ENCODE measurements at regions not wholly inside any gene's neighbourhood (a gene's known extent, or its start where the extent isn't known, plus 50 kb on each side); places are given as distances from the start of the nearest gene placed in this dataset.

- DNase-seq: no peak
These were observed 196.9 kb upstream of the ANK2 start for GRCh38 chr4:112852601-112853000.

DNA sequence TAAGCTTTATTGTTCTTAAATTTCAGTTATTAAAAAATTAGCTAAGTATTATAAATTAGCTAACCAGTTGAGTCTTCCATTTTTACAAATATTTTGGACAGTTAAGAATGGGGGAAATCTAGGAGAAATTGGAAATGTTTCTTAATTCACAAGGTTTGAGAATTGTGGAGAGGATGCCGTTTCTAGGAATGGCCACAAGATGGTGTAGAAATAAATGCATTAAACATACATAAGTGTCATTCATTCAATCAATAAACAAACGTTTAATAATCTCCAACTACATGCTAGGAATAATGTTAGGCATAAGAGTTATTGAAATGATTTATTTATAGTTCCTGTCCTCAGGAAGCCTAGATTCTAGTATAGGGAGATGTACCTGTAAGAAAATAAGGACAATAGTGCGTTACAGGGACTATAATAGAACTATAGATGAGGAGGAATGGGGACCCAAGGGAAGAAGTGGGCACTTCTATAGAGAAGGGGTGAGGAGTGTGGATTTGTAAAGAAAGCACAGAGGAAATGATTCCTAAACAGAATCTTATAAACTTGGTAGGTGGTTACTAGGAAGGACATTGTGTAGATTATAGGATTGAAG is 195.7 kb upstream of the ANK2 start:
- no peak for DNase-seq

DNA sequence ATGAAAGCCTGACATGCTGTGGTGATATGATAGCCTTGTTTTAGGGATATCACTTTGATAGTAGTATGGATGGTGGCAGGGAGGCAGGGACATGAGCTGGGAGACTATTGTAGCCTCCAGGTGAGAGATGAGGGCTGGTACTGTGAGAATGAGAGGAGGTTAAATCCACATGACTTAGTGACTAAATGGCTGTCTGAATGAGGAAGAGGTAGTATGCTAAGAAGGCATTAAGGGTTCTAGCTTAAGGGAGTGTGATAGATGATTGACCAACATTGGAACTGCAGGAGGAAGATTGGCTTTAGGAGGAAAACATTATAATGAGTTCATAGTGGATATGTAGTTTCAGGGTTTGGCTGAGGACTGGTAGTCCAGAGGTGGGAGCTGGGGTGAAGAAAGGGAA is 195.0 kb upstream of the ANK2 start:
- no peak for DNase-seq

GRCh38 chr4:112855058-112855457 is 194.4 kb upstream of the ANK2 start:
- no peak for DNase-seq

- DNase-seq: no peak
These were observed 192.0 kb upstream of the ANK2 start for GRCh38 chr4:112857461-112857860.

GRCh38 chr4:112858751-112859150 is 190.7 kb upstream of the ANK2 start:
- no peak for DNase-seq

DNA sequence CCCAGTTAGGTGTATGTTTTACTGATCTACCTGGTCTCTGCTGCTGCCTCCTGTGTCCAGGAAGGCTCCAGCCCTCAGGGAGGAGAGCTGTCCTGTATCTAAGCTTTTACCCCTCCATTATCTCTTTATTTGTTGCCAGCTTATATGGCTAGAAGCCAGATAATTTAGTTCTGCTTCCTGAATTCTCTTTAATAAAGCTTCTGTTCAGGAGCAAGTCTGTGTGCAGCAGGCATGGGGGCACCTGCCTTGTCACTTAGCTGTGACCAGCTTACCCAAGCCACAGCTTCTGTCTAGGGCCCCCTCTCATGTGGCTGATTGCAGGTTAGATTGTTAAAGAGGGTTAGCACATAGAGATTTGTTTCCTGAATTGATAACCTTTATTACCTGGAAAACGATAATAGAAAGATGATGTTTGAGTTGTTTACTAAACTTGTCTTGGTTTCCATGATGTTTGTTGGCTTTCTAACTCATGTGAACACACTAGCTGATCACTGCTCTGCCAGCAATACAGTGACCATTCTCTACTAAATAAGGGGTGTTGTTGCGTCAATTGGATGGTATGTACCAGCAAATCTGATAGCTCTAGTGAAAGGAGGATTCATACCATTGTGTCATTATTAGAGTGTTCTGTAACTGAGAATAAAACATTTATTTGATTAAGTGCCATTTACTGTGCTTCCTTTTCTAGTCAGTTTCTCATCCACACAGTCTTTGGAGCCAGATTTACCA is 189.8 kb upstream of the ANK2 start:
- DNase-seq: no peak

GRCh38 chr4:112860830-112861690 is 188.4 kb upstream of the ANK2 start:
- no peak for DNase-seq

- no peak for DNase-seq
These were observed 187.5 kb upstream of the ANK2 start for GRCh38 chr4:112861691-112862674.

DNA sequence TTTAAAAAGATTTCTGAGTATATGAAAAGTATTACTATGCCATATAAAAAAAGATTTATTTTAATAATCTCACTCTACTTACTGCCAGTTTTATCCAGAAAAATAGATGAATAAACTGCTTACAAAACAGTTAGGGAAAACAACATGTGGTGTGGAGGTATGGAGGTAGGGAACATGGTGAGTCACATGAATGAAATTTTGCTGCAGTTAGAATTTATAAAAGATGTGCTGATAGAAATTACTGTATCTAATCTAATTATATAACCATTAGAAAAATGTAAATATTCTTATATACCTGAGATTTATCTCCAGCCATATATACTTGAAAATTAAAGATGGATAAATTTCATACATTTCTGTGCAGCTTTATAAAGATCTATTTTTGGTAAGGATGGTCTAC is 184.0 kb upstream of the ANK2 start:
- no peak for DNase-seq

DNA sequence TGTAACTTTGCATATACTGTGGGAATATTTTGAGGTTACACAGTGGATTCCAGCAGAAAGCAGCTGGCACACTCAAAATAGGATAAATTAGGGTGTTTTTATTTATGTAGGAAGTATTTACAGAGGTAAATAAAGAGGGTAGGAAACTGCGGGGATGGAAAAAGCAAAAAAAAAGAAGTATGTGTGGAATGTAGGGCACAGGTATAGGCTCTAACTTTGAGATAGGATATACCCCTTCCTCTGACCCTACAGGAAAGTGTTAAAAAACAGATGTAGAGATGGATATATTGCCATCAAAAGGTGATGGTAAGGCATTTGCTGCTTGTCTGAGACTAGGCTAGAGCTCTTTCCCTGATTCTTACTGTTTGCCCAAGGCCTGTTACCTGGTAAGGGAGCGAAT is 173.1 kb upstream of the ANK2 start:
- DNase-seq: no peak

DNA sequence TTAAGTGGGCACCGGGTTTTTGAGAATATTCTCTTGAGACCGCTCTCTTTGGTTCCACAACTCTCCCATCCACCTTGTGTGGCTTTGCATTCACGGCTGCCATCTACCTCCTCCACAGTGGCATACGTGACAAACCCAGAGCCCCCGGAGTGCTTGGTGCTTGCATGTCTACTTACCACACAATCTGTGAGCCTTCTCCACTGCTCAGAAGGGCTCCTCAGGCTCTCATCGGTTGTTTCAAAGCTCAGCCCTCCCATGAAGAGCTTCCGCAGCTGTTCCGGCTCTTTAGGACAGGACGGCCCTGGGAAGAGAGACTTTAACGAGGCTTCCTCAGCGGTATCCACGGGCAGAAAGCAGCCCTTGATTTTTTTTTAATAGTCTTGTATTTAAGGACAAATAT is 167.6 kb upstream of the ANK2 start:
- no peak for DNase-seq

DNA sequence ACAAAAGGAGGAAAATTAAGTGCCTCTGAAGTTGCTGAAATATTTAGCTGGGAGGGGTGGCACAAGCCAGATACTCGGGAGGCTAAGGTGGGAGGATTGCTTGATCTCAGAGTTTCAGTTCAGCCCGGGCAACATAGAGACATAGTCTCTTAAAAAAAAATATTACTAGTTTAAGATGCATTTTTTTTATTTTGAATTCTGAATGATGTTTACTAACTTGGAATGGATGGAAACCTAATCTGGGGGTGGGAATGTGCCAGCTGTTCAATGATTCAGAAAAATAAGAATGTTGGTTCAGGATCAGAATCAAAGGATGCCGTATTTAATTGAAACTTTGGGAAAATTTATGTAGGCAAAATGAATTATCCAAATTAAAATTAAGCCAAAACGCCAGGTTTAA is 167.2 kb upstream of the ANK2 start:
- DNase-seq: no peak

- DNase-seq: no peak
These were observed 165.0 kb upstream of the ANK2 start for GRCh38 chr4:112884406-112884805.

- no peak for DNase-seq
These were observed 163.6 kb upstream of the ANK2 start for GRCh38 chr4:112885897-112886296.

DNA sequence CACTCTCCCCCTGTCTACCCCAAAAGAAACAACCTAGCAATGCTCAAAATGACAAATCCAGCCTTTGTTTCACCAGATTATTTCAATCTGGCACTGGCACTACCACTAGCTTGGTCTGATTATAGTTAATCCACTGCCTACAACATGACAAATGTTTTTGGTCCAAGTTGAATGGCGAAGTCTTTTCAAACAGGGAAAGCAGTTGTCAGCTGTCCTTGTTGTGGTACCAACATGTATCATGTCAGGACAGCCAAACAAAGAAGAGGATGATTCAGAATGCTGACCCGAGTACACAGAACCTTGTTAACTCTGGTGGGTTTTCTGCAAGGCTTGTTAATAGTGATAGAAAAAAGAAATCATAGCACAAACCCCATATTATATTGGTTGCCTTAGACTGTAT is 160.8 kb upstream of the ANK2 start:
- no peak for DNase-seq

- DNase-seq: no peak
These were observed 160.3 kb upstream of the ANK2 start for GRCh38 chr4:112889199-112889598.

DNA sequence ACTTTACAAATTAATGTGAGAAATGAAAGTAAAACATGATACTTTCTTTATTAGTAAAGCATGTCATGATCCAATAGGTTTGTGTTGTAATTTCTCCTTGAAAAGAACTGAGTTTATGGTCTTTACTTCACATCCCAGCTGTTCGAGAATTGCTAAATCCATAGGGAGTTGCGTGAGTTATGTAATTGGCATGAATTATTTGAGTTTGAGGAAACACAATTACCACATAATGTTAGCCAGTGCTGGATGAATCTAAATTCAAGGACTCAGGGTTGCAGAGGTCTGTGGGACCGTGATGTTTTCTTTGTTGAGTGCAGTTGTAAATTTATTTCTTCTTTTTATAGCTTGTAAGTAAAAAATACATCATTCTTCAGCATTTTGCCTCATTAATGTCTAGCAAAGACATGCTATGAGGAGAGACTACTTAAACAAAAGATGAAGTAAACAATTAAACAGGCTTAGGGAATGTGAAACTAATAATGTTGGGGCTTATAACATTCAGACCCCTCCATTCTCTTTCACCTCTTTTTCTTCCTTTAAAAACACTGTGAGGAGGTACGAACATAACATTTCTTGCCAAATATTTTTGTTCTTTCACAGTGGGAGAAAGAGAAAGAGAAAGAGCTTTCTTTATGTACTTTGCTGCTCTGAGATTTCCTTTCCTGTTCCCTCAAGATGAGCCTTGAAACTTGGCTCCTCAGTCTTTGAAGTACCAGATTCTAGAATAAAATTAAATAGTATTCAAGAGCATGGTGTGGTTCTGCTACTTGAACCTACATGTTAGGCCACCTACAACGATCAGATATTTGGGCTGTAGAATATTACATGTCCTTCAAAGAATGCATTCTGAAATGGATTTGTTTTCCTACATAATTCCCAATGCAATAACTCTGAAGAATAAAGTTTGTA is 159.6 kb upstream of the ANK2 start:
- peak; percentile 26 for DNase-seq

GRCh38 chr4:112894480-112894879 is 155.0 kb upstream of the ANK2 start:
- no peak for DNase-seq

DNA sequence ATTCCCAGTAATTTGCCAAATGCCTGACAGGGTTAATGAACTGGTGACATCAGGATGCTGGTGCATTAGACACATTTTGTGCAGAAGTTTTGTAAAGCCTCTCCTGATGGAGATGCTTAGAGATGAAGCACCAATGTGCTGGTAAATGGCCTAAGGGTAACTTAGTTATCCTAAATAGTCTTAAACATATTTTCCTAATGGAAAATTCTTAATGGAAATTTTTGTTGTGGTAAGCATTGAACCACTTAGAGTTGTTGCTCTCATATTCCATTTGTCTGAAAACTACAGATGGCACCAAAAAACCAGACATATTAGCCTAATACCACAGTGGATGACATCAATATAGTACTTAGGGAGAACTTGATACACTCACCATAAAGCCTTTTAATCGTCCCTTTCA is 154.5 kb upstream of the ANK2 start:
- DNase-seq: no peak

- no peak for DNase-seq
These were observed 153.4 kb upstream of the ANK2 start for GRCh38 chr4:112895811-112896608.

All from NCI-H2227 treated with DMSO at 0.1 percent for 48 hours (cell line).